CD4-positive, alpha-beta T cell treated with Interleukin-1 beta for 1 hour (primary cell): ENCODE measurements at regions not wholly inside any gene's neighbourhood (a gene's known extent, or its start where the extent isn't known, plus 50 kb on each side); places are given as distances from the start of the nearest gene placed in this dataset.
"Not testable (repeated sequence)": the region's sequence is repeated elsewhere in the genome, so short reads cannot be mapped to it uniquely, and the experiment has no call there.

Experiments used
- DNase-seq, 2 donors: peaks; one replicate each; pipeline ENCODE4 v3.0.0-alpha.2; 2020 to 2022

DNA sequence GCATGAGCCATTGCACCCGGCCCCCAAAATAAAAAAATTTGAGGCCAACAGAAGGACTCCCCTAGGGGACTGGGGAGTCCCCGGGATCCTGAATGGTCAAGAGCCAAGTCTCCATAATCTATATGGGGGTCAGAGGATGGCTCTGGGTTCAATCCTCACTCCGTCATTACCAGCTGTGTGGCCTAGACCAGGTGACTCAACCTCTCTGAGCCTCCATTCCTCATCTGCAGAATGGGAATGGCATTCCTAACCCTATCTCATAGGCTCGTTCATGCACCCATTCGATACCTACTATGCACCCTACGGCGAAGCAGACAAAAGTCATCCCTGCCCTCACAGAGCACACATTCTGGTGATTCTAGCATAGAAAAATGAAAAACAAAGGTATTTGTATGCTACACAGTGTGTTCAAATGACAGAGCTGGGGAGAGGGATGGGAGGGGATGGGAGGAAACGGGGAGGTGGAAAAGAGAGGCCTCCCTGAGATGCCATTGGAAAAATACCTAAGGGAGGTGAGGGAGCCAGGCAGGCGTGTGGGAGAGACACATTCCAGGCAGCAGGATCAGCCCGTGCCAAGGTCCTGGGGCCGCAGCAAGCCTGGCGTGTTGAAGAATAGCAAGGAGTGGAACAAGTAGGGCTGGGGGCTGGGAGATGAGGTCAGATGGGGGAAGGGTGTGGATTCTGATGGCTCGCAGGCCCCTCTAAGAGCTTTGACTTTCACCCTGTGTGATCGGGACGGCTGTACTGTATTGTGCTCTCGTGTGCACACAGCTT lies 71.2 kb downstream of the RMI2 start:
- no peak for DNase-seq

DNA sequence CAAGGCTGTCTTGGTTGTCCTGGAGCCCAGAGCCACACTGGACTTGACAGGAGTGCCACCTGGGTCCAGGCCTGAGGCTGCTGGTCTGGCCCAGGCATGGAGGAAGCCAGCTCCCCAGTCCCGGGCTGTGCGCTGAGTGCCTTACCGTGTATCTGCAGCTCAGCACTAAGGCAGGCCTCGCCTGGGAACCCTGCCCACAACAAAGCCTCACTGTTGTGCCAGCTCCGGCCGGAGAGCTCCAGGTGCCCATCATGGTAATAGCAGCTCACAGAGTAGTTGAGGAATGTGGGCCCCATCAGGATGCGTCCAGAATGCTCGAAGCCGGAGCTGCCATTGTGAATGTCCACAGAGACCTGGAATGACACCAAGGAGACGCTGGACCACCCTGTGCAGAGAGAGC lies 72.2 kb downstream of the RMI2 start:
- DNase-seq = no peak

DNA sequence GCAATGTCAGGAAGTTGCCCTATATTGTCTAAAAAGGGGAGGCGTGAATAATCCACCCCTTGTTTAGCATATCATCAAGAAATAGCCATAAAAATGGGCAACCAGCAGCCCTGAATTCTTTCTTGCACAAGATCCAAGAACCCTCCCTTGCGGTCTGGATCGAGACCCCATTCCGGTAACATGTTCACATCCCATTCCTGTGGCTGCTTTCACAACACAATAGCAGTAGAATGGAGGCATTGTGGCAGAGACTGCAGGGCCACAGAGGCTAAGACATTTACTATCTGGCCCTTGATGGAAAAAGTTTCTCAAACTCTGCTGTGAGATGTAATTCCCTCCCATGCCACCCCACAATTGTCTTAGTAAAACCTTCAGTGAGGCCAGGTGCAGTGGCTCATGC lies 73.2 kb downstream of the RMI2 start:
- DNase-seq = no peak

DNA sequence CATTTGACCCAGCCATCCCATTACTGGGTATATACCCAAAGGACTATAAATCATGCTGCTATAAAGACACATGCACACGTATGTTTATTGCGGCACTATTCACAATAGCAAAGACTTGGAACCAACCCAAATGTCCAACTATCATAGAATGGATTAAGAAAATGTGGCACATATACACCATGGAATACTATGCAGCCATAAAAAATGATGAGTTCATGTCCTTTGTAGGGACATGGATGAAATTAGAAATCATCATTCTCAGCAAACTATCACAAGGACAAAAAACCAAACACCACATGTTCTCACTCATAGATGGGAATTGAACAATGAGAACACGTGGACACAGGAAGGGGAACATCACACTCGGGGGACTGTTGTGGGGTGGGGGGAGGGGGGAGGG lies 74.8 kb downstream of the RMI2 start:
- not testable (repeated sequence) for DNase-seq

DNA sequence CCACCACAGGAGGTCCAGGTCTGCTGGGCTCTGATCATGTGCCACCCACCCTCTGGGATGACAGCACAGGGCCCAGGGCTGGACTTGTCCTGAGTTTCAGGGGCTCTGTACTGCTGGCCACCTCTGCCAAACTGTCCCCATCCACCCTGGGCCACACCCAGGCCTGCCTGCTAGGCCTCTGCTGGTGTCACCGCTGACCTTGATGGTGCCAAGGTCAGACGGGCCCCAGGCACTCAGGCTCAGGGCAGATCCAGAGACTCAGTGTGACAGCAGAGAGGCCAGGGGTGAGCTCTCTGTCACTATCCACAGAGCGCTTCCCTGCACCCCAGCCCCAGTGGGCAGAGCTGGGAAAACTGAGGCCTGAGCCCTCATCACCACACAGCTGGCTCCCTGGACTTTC lies 75.6 kb downstream of the RMI2 start:
- no peak for DNase-seq

DNA sequence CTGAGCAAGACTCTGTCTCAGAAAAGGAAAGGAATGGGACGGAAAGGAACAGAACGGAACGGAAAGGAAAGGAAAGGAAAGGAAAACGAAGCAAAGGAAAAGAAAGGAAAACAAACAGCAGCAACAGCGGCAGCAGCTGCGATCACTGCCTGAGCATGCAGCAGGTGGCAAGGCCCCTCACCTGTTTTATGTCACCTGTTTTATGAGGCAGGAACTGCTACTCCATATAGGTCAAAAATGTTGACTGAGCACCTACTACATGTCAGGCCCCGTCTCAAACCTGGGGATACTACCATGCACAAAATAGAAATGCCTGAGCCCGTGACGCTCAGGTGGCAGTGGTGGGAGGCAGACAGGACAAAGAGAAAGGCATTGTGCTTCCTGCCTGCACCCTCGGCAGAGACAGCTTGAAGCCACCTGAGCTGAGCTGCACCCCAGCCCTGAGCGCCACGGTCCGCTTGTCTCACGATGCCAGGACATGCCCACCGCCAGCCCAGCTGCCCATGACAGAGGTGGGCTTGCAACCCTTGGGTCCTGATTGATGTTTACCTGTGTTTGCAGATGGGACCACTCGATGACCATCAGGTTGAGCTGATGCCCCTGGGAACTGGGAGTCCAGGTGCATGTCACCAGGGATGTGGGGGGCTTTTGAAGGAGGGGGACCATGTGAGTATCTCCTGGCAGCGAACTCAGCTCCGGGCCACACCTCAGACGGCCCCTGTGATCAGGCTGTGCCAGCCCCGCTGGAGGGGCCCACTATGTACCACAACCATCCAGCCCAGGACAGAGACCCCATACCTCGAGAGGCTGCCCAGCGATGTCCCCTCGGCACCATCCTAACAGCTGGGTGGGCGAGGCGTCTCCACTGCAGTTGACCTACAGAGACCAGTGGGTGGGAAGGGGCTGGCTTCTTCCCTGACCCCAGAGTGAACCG lies 77.4 kb downstream of the RMI2 start:
- DNase-seq = no peak

DNA sequence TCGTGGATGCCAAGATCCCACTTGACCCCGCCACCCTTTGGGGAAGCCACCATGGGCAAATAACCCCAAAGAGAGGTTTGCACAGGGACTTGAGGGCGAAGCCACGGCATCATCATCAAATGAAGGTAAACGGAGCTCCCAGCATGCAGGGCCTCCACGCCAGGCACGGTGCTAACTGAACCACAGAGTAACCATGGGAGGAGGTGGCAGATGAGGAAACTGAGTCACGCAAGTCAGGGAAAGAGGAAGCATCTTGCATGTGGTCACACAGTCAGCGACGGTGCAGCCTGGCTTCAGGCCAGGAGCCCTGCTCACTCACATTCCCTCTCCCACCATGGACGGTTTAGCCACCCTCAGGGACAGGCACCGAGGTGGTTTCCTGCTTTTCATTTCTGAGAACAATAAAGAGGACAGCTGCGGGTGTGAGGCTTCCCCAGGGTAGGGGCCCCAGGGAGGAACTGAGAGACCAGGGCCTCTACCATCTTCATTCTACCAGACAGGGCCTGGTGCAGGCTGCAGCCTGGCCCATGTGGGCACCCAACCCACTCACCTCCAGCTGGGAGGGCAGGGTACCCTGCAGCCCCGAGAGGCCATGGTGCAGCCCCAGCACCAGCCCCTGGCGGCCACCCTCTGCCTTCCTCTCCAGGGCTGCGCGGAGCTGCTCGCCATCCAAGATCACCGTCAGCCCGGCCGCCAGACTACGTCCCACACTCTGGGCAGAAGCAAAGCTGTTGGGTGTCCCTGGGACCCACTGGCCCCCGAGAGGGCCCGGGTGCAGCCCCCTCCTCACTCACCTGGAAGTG lies 78.3 kb downstream of the RMI2 start:
- DNase-seq = no peak

DNA sequence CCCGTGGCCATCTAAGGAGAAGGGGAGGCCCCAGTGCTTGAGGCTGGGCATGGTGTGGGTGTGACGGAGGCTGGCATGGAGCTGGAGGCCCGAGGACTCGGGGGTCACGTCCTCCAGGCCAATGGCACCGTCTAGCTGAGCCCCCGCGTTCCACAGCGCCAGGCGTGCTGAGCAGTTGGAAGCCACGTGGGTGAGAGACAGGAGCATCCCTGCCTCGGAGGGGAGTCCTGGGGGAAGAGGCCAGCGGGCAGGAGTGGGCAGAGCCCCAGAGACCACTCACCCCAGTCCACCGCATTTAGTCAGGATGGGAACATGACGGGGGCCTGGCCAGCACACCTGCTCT lies 78.8 kb downstream of the RMI2 start:
- no peak for DNase-seq

DNA sequence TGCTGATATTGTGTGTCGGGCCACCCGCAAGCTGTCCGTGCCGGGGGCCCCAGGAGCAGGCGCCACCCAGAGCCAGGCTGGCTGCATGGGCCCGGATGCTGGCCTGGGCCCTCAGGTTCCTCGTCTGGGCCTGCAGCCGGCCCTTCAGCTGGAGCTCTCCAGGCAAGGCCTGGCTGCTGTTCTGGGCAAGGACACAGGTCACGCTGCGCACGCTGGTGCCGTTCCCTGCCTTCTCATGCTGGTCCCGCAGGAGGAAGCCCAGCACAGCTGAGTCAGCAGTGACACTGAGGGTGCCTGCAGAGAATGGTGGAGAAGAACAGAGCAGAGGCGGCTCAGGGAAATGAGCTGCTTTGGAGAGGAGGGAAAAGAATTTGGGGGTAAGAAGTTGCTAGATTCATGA lies 79.9 kb downstream of the RMI2 start:
- DNase-seq = no peak

DNA sequence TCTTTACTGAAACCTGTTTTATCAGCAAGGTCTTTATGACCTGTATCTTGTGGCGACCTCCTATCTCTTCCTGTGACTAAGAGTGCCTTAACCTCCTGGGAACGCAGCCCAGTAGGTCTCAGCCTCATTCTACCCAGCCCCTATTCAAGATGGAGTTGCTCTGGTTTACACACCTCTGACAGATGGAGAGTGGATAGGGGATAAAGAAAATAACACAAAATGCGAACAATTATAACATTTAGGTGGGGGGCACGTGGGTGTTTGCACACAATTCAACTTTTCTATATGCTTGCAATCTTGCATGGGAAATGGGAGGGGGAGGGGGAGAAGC lies 83.3 kb downstream of the RMI2 start:
- DNase-seq = no peak

DNA sequence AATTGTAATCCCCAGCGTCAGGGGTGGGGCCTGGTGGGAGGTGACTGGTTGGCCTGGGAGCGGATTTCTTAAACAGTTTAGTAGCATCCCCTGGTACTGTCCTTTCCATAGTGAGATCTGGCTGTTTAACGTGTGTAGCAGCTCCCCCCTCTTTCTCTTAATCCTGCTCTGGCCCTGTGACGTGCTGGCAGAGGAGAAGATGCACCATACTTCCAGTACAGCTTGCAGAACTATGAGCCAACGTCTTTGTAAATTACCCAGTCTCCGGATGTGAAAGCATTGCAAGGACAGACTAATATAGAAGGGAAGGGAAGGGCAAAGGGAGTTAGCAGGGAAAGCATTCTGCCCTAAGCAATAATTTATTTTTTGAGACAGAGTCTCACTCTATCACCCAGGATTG lies 83.9 kb downstream of the RMI2 start:
- no peak for DNase-seq

DNA sequence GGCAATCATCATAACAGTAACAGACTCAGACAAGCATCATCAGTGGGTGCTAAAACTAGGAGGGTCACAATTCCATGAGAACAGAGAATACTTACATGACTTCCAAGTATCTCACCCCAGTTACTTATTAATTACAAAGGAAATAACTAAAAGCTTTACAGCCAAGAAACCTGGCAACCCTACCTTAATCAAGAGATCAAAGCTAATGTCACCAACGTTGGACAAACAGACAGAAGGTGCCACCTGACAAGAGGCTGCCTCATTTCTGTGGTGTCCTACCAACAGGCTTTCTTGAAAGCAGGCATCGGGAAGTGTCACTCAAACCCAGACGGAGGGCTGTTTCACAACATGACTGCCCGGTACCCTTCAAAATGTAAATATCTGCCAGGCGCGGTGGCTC lies 84.6 kb downstream of the RMI2 start:
- no peak for DNase-seq

DNA sequence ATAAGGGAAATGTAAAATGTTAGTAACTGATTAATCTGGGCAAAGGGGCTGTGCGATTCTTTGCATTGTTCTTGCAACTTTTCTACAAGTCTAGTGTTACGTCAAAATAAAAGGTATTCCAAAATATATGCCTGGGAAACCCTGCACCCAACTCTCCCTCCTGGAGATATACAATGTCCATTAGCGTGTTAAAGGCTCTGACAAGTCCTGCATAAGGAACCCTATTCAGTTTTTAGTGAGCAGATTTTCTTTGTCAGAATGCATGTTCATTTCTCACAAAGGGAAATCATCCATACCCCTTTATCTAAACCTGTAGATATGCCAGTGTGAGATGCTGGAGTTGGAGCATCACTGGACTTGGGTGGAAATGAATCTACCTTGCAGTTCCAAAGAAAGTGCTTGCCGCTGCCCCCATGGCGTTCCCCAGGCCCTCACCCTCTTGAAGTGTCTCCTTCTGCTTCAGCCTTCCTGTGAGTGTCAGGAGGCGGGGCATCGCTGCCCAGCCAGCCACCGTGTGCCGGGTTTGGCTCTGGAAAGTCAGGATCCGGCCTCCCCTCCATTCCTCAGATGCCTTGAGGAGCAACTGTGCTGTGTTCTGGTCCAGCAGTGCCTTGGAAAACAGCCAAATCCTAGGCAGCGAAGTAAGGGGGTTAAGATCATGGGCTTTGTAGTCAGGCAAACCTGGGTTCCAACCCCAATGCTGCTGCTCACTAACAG lies 85.5 kb downstream of the RMI2 start:
- DNase-seq = no peak

DNA sequence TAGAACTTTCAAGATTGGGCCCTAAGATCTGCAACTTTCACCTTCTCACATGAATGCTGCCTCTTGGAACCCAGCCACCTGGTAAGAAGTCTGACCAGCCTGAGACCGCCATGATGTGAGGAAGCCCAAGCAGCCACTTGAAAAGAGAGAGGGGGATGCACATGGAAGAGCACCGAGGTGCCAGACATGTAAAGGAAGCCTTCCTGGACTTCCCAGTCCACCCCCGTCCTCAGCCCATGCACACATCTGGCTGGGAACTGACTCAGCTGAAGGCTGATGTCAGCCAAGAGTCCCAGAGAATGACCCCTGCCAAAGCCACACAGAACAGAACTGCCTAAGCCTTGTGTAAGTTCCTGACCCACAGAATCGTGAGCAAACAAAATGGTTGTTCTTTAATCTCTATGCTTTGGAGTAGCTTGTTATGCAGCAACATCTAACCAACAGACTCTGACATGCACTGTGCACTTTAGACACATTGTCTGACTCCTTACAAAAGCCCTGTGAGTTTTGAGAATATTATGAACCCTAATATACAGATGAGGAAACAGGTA lies 86.7 kb downstream of the RMI2 start:
- no peak for DNase-seq

DNA sequence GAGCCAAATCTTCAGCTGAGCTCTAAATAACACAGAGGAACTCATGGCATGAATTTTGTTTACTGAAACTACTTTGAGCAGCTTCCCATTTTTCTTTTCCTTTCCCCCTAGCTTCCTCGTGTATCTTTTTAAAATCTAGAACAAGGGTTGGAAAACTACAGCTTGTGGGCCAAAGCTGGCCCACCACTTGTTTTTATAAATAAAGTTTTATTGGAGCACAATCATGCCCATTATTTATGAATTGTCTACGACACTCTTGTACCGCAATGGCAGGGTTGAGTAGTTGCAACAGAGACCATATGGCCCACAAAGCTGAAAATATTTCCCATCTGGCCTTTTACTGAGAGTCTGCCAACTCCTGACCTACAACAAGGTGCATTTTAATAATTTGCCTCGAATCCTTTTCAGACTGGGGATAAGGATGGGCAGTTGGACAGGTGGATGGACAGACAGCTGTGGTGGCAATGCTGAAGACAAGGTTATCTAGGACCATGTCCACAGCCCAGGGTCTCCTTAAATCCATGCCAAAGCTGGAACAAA lies 87.7 kb downstream of the RMI2 start:
- no peak for DNase-seq

DNA sequence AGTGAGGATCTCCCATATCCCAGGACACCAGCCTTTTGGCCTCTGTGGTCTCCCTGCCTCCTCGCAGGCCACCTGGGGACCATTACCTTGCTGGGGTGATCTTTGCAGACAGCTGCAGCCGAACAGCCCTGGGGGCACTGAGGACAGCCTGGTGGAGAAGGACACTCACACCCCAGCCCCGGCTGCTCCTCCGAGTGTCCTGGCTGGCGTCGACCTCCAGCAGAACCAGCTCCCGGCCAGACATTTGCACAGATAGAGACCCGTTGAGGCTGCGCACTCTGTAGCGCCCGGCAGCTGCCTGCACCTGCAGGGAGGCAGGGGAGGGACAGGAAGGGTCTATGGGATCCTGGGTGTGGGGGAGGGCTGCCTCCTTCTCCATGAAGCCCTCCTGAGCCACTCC lies 90.3 kb downstream of the RMI2 start:
- DNase-seq = no peak

DNA sequence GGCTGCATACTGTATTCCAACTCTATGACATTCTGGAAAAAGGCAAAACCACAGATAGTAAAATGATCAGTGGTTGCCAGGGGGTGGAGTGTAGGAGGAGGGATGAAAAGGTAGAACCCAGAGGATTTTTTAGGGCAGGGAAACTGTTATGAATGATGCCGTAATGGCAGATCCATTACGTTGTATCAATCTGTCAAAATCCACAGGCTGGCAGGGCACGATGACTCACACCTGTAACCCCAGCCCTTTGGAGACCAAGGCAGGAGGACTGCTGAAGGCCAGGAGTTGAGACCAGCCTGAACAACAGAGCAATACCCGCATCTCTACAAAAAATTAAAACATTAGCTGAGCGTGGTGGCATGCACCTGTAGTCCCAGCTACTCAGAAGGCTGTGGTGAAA lies 91.8 kb downstream of the RMI2 start:
- DNase-seq = no peak

DNA sequence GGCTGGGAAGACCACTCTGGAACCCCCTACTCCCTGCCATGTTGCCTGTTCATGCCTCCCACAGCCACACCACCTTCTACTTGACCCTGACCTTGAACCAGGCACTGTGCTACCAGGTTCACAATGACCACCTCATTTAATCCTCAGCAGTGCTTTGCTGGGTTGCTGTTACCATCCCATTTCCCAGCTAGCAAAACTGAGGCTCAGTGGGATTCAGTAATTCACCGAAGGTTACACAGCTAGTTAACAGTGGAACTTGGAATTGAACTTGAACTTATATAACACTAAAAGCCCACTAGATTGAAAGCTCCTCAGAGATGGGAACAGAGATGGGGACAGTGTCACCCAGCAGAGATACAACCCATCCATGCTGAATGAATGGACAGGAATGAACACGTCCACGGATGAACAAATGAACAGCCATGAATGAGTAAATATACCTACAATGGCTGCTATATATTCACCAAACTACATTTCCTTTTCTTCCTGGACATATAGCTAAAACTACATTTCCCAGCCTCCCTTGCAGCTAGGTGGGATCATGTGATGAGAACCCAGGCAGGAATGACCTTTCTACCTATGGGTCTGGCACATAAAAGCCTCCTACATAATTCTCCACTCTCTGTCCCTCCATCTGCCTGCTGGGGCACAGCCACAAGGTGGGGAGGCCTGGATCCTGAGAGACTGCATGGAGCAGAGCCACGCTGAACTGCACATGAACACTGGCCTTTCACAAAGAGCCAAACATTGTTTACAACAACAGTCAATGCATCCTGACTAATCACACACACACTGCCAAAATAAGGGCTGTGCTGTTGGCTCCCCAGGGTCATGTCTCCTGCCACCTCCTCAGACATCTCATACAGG lies 94.8 kb downstream of the RMI2 start:
- no peak for DNase-seq

DNA sequence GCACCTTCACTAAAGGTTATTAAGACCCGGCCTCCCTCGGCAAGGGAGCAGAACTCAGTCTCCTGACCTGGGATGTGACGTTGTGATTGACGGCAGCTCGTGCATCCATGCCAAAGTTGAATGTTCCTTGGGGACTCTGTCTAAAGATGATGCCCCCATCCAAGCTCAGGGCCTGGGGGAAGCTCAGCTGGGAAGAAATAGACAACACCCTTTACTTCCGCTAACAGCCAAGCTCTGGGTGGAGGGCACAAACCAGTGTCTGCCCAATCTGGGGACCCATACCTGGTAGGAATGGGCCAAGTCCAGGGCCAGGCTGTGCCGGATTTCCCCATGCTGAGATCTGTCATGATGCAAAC lies 95.4 kb downstream of the RMI2 start:
- DNase-seq = no peak

DNA sequence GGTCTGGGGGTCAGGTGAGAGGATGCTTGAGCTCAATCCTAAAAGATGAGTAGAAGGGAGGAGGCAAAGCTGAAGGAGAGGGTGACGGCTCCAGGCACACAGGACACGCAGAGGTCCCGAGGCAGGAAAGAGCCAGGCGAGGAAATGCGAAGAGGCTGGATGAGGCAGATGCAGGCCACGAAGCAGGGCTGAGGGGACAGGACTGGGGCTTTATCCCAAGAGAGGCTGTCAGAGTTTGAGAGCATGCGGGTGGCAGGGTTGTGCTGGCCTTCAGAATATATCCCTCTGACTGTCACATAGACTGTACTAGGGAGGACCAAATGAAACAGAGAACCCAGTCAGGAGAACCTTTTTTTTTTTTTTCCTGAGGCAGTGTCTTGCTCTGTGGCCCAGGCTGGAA lies 100.2 kb downstream of the RMI2 start:
- no peak for DNase-seq

DNA sequence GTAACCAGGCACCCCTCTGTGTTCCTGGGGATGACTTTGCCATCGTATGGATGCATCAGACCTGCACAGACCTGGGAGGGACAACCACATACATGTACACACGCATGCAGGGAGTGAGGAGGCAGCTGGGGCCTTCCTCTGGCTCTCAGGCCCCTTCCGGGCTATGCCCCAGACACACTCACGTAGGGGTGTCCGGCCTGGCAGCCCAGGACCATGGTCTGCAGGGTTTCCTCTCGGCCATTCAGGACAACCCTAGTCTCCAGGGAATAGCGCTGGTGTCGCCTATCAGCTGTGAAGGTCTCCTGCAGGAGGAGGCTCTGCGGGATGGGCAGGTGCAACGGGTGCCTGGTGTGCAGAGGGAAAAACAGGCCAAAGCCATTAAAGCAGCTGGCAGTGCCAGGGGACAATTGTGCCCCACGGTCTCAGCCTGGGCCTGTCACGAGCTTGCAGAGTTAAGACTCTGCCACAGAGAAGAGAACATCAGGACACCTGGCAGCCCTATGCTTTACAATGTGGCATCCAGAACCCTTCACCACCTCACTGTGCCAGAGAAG lies 101.4 kb downstream of the RMI2 start:
- no peak for DNase-seq
